ENCODE measurements at regions not wholly inside any gene's neighbourhood (a gene's known extent, or its start where the extent isn't known, plus 50 kb on each side); places are given as distances from the start of the nearest gene placed in this dataset.

DNA sequence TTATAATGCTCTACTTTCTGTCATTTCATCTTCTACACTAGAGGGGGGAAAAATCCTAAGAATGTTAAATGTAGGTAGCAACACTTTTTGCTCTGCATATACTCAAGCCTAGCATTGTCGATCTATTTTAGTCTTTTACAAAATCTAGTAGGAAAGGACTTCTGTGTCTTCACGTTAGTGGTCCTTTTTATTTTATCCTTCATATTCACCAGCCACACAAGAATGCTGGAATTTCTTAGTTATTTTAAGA, 253.0 kb upstream of the FLRT2 start:
- intact Hi-C loops (cut with micrococcal nuclease) = no loop called here

DNA sequence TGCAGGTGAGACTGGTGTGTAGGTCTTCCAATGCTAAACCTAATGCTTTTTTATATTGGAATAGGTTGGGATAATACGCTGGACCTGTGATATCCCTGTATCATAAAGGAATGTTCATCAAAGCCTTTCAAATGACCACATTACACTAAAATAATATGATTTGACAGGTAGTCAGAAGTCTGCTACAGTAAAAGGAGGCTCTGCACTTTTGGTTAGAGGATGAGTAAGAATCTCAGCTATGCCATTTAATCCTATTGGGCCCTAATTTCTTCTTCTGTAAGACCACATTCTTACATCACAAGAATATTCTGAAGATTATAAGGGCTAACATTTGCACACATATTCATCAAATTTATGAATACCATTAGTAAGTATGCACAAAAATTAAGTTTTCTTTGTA, 250.5 kb upstream of the FLRT2 start:
- Mint-ChIP-seq H3K4me3 (no peak overlapping the region), H3K9me3 (no peaks in the 10 kb centered on the region), H3K36me3 (ENCODE audit: low read depth) (no peaks in the 10 kb centered on the region), H3K27ac (no peak overlapping the region), H3K27me3 (no peaks in the 10 kb centered on the region), H3K4me1 (no peaks in the 10 kb centered on the region)
- intact Hi-C loops (cut with micrococcal nuclease) = no loop called here
- no peak for DNase-seq

More for the DNA sequence above, 253.0 kb upstream of the FLRT2 start:
- Mint-ChIP-seq H3K4me3 (no peak overlapping the region), H3K9me3 (no peaks in the 10 kb centered on the region), H3K36me3 (ENCODE audit: low read depth) (no peaks in the 10 kb centered on the region), H3K27ac (no peak overlapping the region), H3K27me3 (no peaks in the 10 kb centered on the region), H3K4me1 (no peaks in the 10 kb centered on the region)
- no peak for DNase-seq

GRCh38 chr14:85280074-85280473, 249.9 kb upstream of the FLRT2 start:
- intact Hi-C loops (cut with micrococcal nuclease) = no loop called here
- no peaks in the 10 kb centered on the region for H3K36me3 Mint-ChIP-seq (ENCODE audit: low read depth)
- no peaks in the 10 kb centered on the region for H3K9me3 Mint-ChIP-seq
- no peak overlapping the region for H3K27ac Mint-ChIP-seq
- no peak for DNase-seq
- no peaks in the 10 kb centered on the region for H3K4me1 Mint-ChIP-seq
- H3K4me3 Mint-ChIP-seq = no peak overlapping the region
- H3K27me3 Mint-ChIP-seq = no peaks in the 10 kb centered on the region

- H3K27ac Mint-ChIP-seq = no peak overlapping the region
- H3K4me1 Mint-ChIP-seq = no peaks in the 10 kb centered on the region
- no peaks in the 10 kb centered on the region for H3K36me3 Mint-ChIP-seq (ENCODE audit: low read depth)
- H3K9me3 Mint-ChIP-seq = no peaks in the 10 kb centered on the region
- intact Hi-C loops (cut with micrococcal nuclease) = no loop called here
- H3K4me3 Mint-ChIP-seq = no peak overlapping the region
- no peak for DNase-seq
- no peaks in the 10 kb centered on the region for H3K27me3 Mint-ChIP-seq
These were observed 248.0 kb upstream of the FLRT2 start for GRCh38 chr14:85281921-85282320.

DNA sequence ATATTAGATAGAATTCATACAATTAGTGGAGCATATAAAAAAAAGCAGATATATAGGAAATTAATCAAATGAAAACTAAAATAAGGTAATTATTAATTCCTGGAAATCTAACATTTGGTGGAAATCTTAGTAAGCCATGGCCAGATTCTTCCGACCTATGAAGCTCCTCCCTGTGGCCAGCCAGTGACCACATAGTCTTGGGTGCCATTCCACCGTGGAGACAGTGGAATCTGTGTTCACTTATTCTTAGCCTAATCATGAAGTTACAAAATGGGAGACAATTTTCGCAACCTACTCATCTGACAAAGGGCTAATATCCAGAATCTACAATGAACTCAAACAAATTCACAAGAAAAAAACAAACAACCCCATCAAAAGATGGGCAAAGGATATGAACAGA, 241.9 kb upstream of the FLRT2 start:
- Mint-ChIP-seq H3K36me3 (ENCODE audit: low read depth) (no peaks in the 10 kb centered on the region), H3K27me3 (no peaks in the 10 kb centered on the region), H3K4me1 (no peaks in the 10 kb centered on the region), H3K9me3 (no peaks in the 10 kb centered on the region), H3K27ac (no peak overlapping the region), H3K4me3 (no peak overlapping the region)
- intact Hi-C loops (cut with micrococcal nuclease) = no loop called here
- no peak for DNase-seq

- no peaks in the 10 kb centered on the region for H3K27me3 Mint-ChIP-seq
- H3K9me3 Mint-ChIP-seq = no peaks in the 10 kb centered on the region
- no peaks in the 10 kb centered on the region for H3K4me1 Mint-ChIP-seq
- no peak overlapping the region for H3K27ac Mint-ChIP-seq
- H3K36me3 Mint-ChIP-seq (ENCODE audit: low read depth) = no peaks in the 10 kb centered on the region
- no peak for DNase-seq
- intact Hi-C loops (cut with micrococcal nuclease) = no loop called here
- H3K4me3 Mint-ChIP-seq = no peak overlapping the region
These were observed 238.2 kb upstream of the FLRT2 start for GRCh38 chr14:85291731-85292130.

DNA sequence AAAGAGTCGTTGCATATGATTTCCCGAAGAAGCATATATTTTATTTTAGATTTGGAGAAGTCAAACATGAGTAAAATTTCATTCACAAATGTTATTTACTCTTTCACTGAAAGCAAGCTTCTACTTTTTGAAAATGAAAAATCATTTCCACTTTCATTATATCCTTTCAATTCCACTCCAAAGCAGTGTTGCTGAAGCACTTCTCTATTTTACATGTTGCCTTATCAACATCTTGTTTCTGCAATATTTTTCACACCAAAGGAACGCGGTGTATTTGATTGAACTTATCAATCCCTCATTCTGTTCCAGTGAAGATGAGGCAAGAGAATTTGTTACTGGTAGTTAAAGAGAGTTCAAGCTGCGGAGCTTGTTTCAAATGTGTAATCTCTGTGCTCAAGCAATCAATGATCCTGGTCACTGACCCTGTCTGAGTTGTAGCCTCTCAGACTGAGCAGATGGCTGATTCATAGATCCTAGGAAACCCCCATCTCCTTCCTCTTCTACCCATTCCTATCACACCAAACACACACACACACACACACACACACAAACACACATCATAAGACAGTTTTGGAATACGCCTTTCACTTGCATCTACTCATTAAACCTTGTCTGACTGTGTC, 236.2 kb upstream of the FLRT2 start:
- Mint-ChIP-seq H3K4me3 (no peak overlapping the region), H3K27ac (no peak overlapping the region), H3K9me3 (no peaks in the 10 kb centered on the region), H3K27me3 (no peaks in the 10 kb centered on the region), H3K36me3 (ENCODE audit: low read depth) (no peaks in the 10 kb centered on the region), H3K4me1 (no peaks in the 10 kb centered on the region)
- no peak for DNase-seq
- intact Hi-C loops (cut with micrococcal nuclease) = no loop called here

DNA sequence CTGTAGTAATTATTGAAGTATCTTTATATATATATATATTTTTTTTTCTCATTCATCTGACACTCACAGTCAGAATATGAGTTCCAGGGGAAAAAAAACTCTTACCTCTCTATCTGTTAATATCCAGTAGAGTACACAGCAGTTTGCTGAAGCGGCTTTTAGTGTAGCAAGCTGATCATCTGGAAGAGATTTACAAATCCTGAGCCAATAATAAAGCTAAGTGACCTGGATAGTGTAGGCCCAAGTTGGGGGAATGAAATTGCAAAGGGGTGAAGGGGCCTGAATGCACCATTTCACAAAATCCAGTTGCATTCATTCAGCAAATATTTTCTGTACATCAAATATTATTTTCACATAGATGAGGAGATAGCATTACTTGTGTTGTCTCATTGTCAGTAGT, 234.6 kb upstream of the FLRT2 start:
- Mint-ChIP-seq H3K27me3 (no peaks in the 10 kb centered on the region), H3K9me3 (peaks cover 9% of the 10 kb centered on the region), H3K4me3 (no peak overlapping the region)

GRCh38 chr14:85296456-85297210, 233.3 kb upstream of the FLRT2 start:
- no peaks in the 10 kb centered on the region for H3K27me3 Mint-ChIP-seq
- intact Hi-C loops (cut with micrococcal nuclease) = no loop called here
- no peak for DNase-seq
- H3K9me3 Mint-ChIP-seq = peaks cover 9% of the 10 kb centered on the region
- no peak overlapping the region for H3K4me3 Mint-ChIP-seq
- H3K36me3 Mint-ChIP-seq (ENCODE audit: low read depth) = no peaks in the 10 kb centered on the region
- H3K27ac Mint-ChIP-seq = no peak overlapping the region
- H3K4me1 Mint-ChIP-seq = no peaks in the 10 kb centered on the region

More for the DNA sequence above, 234.6 kb upstream of the FLRT2 start:
- no peaks in the 10 kb centered on the region for H3K4me1 Mint-ChIP-seq
- no peak for DNase-seq
- intact Hi-C loops (cut with micrococcal nuclease) = no loop called here
- H3K27ac Mint-ChIP-seq = no peak overlapping the region
- no peaks in the 10 kb centered on the region for H3K36me3 Mint-ChIP-seq (ENCODE audit: low read depth)

DNA sequence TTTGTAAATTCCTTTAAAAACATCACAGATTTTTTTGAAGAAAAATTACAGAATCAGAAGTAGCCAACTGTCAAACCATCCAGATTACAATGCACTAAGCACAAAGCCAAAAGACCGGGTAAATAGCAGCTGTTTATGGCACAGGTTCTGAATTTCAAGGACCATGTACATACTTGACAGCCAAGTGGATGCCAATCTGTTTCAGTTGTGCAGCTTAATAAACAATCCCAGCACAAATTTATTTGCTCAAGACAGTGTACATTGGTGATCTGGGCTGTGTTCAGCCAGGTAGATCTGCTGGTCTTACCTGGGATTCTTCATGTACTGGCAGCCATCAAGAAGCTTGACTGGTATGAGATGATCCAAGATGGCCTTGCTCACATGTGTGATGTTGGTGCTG, 229.8 kb upstream of the FLRT2 start:
- Mint-ChIP-seq H3K4me3 (no peak overlapping the region), H3K4me1 (no peaks in the 10 kb centered on the region), H3K36me3 (ENCODE audit: low read depth) (no peaks in the 10 kb centered on the region), H3K27ac (no peak overlapping the region), H3K27me3 (no peaks in the 10 kb centered on the region), H3K9me3 (peaks cover 9% of the 10 kb centered on the region)
- DNase-seq = no peak
- intact Hi-C loops (cut with micrococcal nuclease) = no loop called here

DNA sequence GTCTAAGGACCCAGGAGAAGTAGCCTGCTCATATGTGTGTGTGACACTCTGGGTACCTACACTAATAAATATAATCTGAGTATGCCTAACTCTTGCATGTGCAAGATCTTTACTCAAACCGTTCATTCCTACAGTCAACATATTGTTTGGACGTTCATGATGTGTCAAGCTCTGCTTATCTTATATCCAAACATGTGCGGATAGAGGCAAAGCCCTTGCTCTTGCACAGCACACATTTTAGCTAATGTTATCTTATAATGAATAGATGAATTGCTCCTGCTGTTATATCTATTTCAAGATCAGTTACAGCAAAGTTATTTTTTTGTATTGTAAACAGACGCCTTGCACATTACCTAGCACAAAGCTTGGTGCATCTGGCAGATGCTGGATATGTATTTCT, 228.4 kb upstream of the FLRT2 start:
- Mint-ChIP-seq H3K9me3 (peaks cover 9% of the 10 kb centered on the region), H3K36me3 (ENCODE audit: low read depth) (no peaks in the 10 kb centered on the region), H3K4me3 (no peak overlapping the region), H3K27ac (no peak overlapping the region), H3K4me1 (no peaks in the 10 kb centered on the region), H3K27me3 (no peaks in the 10 kb centered on the region)
- DNase-seq = no peak
- intact Hi-C loops (cut with micrococcal nuclease) = no loop called here

DNA sequence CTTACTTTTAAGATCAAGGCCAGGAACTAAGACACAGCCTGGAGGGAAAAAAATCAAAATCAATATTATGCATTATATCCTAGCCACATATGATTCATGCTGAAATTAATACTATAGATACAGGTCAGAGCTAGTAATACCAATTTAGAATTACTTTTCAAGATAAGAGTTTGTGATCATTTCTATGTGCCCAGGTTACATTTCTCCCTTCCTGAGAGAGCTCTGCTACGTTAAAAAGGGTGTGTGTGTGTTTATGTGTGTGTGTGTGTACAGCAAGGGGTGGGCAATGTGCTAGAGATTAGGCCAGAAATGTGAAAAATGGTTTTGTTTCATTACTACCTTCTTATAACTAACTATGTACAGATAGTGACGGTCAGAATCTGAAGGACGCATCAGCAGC, 223.9 kb upstream of the FLRT2 start:
- Mint-ChIP-seq H3K4me1 (no peaks in the 10 kb centered on the region), H3K36me3 (ENCODE audit: low read depth) (no peaks in the 10 kb centered on the region), H3K9me3 (peaks cover 6% of the 10 kb centered on the region), H3K27me3 (no peaks in the 10 kb centered on the region), H3K27ac (no peak overlapping the region), H3K4me3 (no peak overlapping the region)
- intact Hi-C loops (cut with micrococcal nuclease) = no loop called here
- DNase-seq = no peak

- H3K4me1 Mint-ChIP-seq = no peaks in the 10 kb centered on the region
- H3K27me3 Mint-ChIP-seq = no peaks in the 10 kb centered on the region
- no peak overlapping the region for H3K4me3 Mint-ChIP-seq
- H3K36me3 Mint-ChIP-seq (ENCODE audit: low read depth) = no peaks in the 10 kb centered on the region
- DNase-seq = no peak
- intact Hi-C loops (cut with micrococcal nuclease) = no loop called here
- no peak overlapping the region for H3K27ac Mint-ChIP-seq
- peaks cover 6% of the 10 kb centered on the region for H3K9me3 Mint-ChIP-seq
These were observed 221.2 kb upstream of the FLRT2 start for GRCh38 chr14:85308531-85309300.

- H3K4me1 Mint-ChIP-seq = no peaks in the 10 kb centered on the region
- no peaks in the 10 kb centered on the region for H3K27me3 Mint-ChIP-seq
- DNase-seq = no peak
- H3K4me3 Mint-ChIP-seq = no peak overlapping the region
- H3K36me3 Mint-ChIP-seq (ENCODE audit: low read depth) = no peaks in the 10 kb centered on the region
- H3K27ac Mint-ChIP-seq = no peak overlapping the region
- peaks cover 6% of the 10 kb centered on the region for H3K9me3 Mint-ChIP-seq
- intact Hi-C loops (cut with micrococcal nuclease) = no loop called here
These were observed 219.3 kb upstream of the FLRT2 start for GRCh38 chr14:85310491-85311272.
